ENCODE measurements at regions not wholly inside any gene's neighbourhood (a gene's known extent, or its start where the extent isn't known, plus 50 kb on each side); places are given as distances from the start of the nearest gene placed in this dataset.

DNA sequence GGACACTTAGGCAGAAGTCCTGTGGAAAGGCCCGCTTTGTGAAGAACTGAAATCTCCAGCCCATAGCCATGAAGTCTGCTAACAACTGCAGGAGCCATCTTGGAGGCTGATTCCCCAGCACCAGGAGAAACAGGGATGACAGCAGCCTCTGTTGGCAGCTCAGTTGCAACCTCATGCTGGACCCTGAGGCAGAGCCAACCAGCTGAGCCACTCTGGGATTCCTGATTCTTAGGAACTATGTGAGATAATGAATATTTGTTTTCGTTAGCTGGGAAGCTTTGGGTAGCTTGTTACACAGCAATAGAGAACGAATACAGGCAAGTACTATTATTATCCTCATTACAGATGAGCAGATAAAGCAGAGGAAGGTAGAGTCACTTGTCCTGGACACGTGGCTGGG, 210.5 kb upstream of the ANKH start (continued):
- TF ChIP-seq, protein P1, sequence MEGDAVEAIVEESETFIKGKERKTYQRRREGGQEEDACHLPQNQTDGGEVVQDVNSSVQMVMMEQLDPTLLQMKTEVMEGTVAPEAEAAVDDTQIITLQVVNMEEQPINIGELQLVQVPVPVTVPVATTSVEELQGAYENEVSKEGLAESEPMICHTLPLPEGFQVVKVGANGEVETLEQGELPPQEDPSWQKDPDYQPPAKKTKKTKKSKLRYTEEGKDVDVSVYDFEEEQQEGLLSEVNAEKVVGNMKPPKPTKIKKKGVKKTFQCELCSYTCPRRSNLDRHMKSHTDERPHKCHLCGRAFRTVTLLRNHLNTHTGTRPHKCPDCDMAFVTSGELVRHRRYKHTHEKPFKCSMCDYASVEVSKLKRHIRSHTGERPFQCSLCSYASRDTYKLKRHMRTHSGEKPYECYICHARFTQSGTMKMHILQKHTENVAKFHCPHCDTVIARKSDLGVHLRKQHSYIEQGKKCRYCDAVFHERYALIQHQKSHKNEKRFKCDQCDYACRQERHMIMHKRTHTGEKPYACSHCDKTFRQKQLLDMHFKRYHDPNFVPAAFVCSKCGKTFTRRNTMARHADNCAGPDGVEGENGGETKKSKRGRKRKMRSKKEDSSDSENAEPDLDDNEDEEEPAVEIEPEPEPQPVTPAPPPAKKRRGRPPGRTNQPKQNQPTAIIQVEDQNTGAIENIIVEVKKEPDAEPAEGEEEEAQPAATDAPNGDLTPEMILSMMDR (IDR thresholded peaks at IDR 0.05), result no peak
- TF ChIP-seq ELF1 (IDR thresholded peaks at IDR 0.05) (no peak), SMC3 (IDR thresholded peaks at IDR 0.05; ENCODE audit: low read depth, low read length) (no peak), POLR2AphosphoS5 (IDR thresholded peaks at IDR 0.05; ENCODE audit: low read depth, low read length) (no peak), MEF2A (IDR thresholded peaks at IDR 0.05; ENCODE audit: borderline replicate concordance, low read depth) (no peak), PBX3 (IDR thresholded peaks at IDR 0.05) (no peak), TAF1 (IDR thresholded peaks at IDR 0.05; ENCODE audit: borderline replicate concordance, low read depth, low read length) (no peak)
- TF ChIP-seq, protein P2, sequence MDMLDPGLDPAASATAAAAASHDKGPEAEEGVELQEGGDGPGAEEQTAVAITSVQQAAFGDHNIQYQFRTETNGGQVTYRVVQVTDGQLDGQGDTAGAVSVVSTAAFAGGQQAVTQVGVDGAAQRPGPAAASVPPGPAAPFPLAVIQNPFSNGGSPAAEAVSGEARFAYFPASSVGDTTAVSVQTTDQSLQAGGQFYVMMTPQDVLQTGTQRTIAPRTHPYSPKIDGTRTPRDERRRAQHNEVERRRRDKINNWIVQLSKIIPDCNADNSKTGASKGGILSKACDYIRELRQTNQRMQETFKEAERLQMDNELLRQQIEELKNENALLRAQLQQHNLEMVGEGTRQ (IDR thresholded peaks at IDR 0.05; ENCODE audit: borderline replicate concordance, low read depth, low read length), result no peak

- Histone ChIP-seq H3K79me2 (ENCODE audit: insufficient read depth) (no peaks in the 10 kb centered on the region), H3K9me2 (no peaks in the 10 kb centered on the region), H4K20me1 (ENCODE audit: insufficient read depth) (no peaks in the 10 kb centered on the region), H3K27ac (ENCODE audit: low read depth in 2 of 2, low read length in 1 of 2) (no peak overlapping the region), H3F3A (replicated peaks; ENCODE audit: insufficient read depth) (no peaks in the 10 kb centered on the region), H3K9me3 (no peaks in the 10 kb centered on the region), H3K4me3 (ENCODE audit: low read depth in 2 of 2, low read length in 1 of 2) (no peak overlapping the region), H3K27me3 (ENCODE audit: insufficient read depth) (no peaks in the 10 kb centered on the region), H3K4me2 (no peak overlapping the region), H3K36me3 (replicated peaks in 1 of 2; ENCODE audit: control insufficient read depth in 1 of 2, insufficient read depth in 2 of 2, low read length in 1 of 2) (no peaks in the 10 kb centered on the region), H2AFZ (ENCODE audit: low read depth) (no peak overlapping the region), H3K4me1 (ENCODE audit: control insufficient read depth in 1 of 2, insufficient read depth in 2 of 2, low read depth in 1 of 2, low read length in 1 of 2) (no peaks in the 10 kb centered on the region), H3K9ac (no peak overlapping the region)
- TF ChIP-seq RFX5 (IDR thresholded peaks at IDR 0.05; ENCODE audit: low read length) (no peak), MXI1 (IDR thresholded peaks at IDR 0.05; ENCODE audit: low read depth, low read length) (no peak), EZH2phosphoT487 (IDR thresholded peaks at IDR 0.05; ENCODE audit: borderline replicate concordance, low read depth) (no peak), NFIC (IDR thresholded peaks at IDR 0.05; ENCODE audit: borderline replicate concordance) (no peak), RXRA (IDR thresholded peaks at IDR 0.05; ENCODE audit: borderline replicate concordance, low read depth) (no peak), TCF12 (IDR thresholded peaks at IDR 0.05) (no peak), JUND (IDR thresholded peaks at IDR 0.05) (no peak), FOXJ3 (CRISPR knock-in tag; IDR thresholded peaks at IDR 0.05) (no peak), ELF1 (IDR thresholded peaks at IDR 0.05) (no peak)
- TF ChIP-seq, protein P3, sequence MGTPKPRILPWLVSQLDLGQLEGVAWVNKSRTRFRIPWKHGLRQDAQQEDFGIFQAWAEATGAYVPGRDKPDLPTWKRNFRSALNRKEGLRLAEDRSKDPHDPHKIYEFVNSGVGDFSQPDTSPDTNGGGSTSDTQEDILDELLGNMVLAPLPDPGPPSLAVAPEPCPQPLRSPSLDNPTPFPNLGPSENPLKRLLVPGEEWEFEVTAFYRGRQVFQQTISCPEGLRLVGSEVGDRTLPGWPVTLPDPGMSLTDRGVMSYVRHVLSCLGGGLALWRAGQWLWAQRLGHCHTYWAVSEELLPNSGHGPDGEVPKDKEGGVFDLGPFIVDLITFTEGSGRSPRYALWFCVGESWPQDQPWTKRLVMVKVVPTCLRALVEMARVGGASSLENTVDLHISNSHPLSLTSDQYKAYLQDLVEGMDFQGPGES (IDR thresholded peaks at IDR 0.05; ENCODE audit: low read depth, low read length), result no peak
- CTCF ChIA-PET, result interaction anchor here (0.6 to 2.1 kb wide), 4 partner anchors 24 to 1394 kb away, joined by 3 to 10 read pairs (median 4); no protein-coding TSS in a partner anchor
- WGBS (ENCODE audit: low lambda C conversion rate), result 16% methylated on average over 1 of the region's 1 CpG
- POLR2A ChIA-PET, result no interaction called here
- no peak for DNase-seq
Measured at GRCh38 chr5:15080219-15080618, 208.6 kb upstream of the ANKH start.

Data from SK-N-SH (cell line).